ENCODE measurements at regions not wholly inside any gene's neighbourhood (a gene's known extent, or its start where the extent isn't known, plus 50 kb on each side); places are given as distances from the start of the nearest gene placed in this dataset.

DNA sequence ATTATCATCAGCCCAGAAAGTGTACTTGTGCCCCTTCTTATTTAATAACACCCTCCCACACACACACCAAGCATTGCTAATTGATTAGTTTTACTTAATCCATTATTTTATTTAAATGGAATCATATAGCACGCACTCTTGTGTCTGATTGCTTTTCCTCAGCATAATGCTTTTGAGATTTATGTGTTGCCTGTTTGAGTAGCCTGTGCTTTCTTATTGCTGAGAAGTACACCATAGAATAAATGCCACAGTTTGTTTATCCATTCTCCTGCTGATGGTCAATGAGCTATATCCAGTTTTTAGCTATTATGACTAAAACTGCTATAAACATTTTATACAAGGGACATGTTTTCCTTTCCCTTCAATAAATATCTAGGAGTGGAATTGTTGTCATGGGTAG is 409.9 kb upstream of the PDE3A start (continued):
- TF ChIP-seq ZNF274 (IDR thresholded peaks at IDR 0.05; ENCODE audit: low read depth, low read length) (no peak), ZBTB33 (IDR thresholded peaks at IDR 0.05; ENCODE audit: extremely low read depth, insufficient replicate concordance, low read length) (no peak), ELF1 (IDR thresholded peaks at IDR 0.05; ENCODE audit: borderline replicate concordance, low read depth) (no peak), EZH2phosphoT487 (IDR thresholded peaks at IDR 0.05; ENCODE audit: borderline replicate concordance) (no peak), FOSL1 (IDR thresholded peaks at IDR 0.05; ENCODE audit: low read depth) (no peak), POLR2A (IDR thresholded peaks at IDR 0.05; ENCODE audit: borderline replicate concordance, extremely low read depth, insufficient read depth, insufficient read length) (no peak)

DNA sequence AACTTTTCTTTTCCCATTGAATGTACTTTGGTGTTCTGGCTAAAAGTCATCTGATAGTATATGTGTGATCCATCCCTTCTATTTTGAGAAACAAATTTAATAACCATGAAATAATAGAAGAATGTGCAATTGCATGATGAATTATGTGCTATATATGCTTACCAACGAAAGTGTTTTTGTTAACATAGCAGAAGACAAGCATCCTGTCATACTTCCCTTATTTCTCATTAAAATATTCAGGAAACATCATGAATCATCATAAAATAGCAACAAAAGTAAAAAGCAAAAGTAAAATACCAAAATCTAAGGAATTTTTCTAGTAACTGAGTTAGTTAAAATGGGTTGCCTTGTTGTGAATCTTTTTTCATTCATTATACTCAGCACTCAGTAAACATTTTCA is 409.0 kb upstream of the PDE3A start:
- no peaks in the 10 kb centered on the region for H3K27me3 ChIP-seq (ENCODE audit: insufficient read depth, low read length)
- H3K36me3 ChIP-seq (ENCODE audit: control insufficient read depth in 1 of 2, insufficient read depth in 2 of 2, low read length in 2 of 2), result no peaks in the 10 kb centered on the region
- H3K27ac ChIP-seq (ENCODE audit: low read depth, low read length), result no peak overlapping the region
- ATAC-seq (no peak), DNase-seq (ENCODE audit: low read depth, low spot score) (no peak)
- no peaks in the 10 kb centered on the region for H3K79me2 ChIP-seq (ENCODE audit: insufficient read depth, low read length)
- H3K9me3 ChIP-seq (ENCODE audit: control insufficient read depth in 1 of 2, insufficient read depth in 1 of 2, low read depth in 1 of 2, low read length in 2 of 2), result no peaks in the 10 kb centered on the region
- intact Hi-C loops (cut with micrococcal nuclease), result no loop called here
- no peak overlapping the region for H2AFZ ChIP-seq (ENCODE audit: low read depth, low read length, poor library complexity, severe bottlenecking)
- ChIA-PET RAD21 (ENCODE audit: low non-redundant PET in 1 of 2, low total read pairs in 2 of 2, uncharacterized antibody in 2 of 2, unreplicated experiment in 2 of 2) (no interaction called here), CTCF (no interaction called here), POLR2A (no interaction called here)
- no peak overlapping the region for H3K9ac ChIP-seq (ENCODE audit: low read length)
- no peaks in the 10 kb centered on the region for H3K4me1 ChIP-seq (ENCODE audit: control insufficient read depth in 1 of 2, insufficient read depth in 2 of 2, low read length in 2 of 2)
- H3K4me2 ChIP-seq (ENCODE audit: low read length), result no peak overlapping the region
- BruUV-seq (replicated peaks), result no TSS peak
- H3K9me2 ChIP-seq (ENCODE audit: insufficient read depth), result no peaks in the 10 kb centered on the region
- H4K20me1 ChIP-seq (ENCODE audit: insufficient read depth), result no peaks in the 10 kb centered on the region
- H3K4me3 ChIP-seq (replicated peaks in 1 of 2; ENCODE audit: low read depth in 1 of 2, low read length in 2 of 2), result no peak overlapping the region
- TF ChIP-seq MAX (IDR thresholded peaks at IDR 0.05) (no peak), SIN3A (IDR thresholded peaks at IDR 0.05; ENCODE audit: low read depth) (no peak), POLR2AphosphoS5 (IDR thresholded peaks at IDR 0.05; ENCODE audit: low read depth, low read length) (no peak), RAD21 (IDR thresholded peaks at IDR 0.05; ENCODE audit: low read depth) (no peak), ZNF274 (IDR thresholded peaks at IDR 0.05; ENCODE audit: low read depth, low read length) (no peak), EGR1 (IDR thresholded peaks at IDR 0.05; ENCODE audit: low read depth) (no peak), FOSL1 (IDR thresholded peaks at IDR 0.05; ENCODE audit: low read depth) (no peak), TCF7L2 (IDR thresholded peaks at IDR 0.05; ENCODE audit: borderline replicate concordance, extremely low read depth, insufficient read depth, insufficient read length) (no peak), ZFX (IDR thresholded peaks at IDR 0.05) (no peak), ZBTB33 (IDR thresholded peaks at IDR 0.05; ENCODE audit: extremely low read depth, insufficient replicate concordance, low read length) (no peak), EZH2phosphoT487 (IDR thresholded peaks at IDR 0.05; ENCODE audit: borderline replicate concordance) (no peak), SRF (IDR thresholded peaks at IDR 0.05; ENCODE audit: low read depth) (no peak), EZH2 (IDR thresholded peaks at IDR 0.05) (no peak), CBX3 (IDR thresholded peaks at IDR 0.05; ENCODE audit: low read depth) (no peak), POLR2A (IDR thresholded peaks at IDR 0.05; ENCODE audit: borderline replicate concordance, extremely low read depth, insufficient read depth, insufficient read length) (no peak), REST (IDR thresholded peaks at IDR 0.05; ENCODE audit: low read depth) (no peak)
- TF ChIP-seq, protein P1, sequence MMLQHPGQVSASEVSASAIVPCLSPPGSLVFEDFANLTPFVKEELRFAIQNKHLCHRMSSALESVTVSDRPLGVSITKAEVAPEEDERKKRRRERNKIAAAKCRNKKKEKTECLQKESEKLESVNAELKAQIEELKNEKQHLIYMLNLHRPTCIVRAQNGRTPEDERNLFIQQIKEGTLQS (IDR thresholded peaks at IDR 0.05), result no peak
